Tibial artery (tissue), 4 donors: ENCODE measurements at regions not wholly inside any gene's neighbourhood (a gene's known extent, or its start where the extent isn't known, plus 50 kb on each side); places are given as distances from the start of the nearest gene placed in this dataset.

ENCODE experiments used
- DNase-seq, 2 donors: peaks; one replicate each; pipeline ENCODE4 v3.0.0-alpha.2; 2019
- H3K27ac ChIP-seq, 2 donors: fragments of 200-600 bp; sonication (generic) in 1 of 2; 1 replicate in 1 of 2; 2 replicates in 1 of 2; pipeline ENCODE4 v1.5.1; 2018 to 2019; ENCODE audit warnings: mild to moderate bottlenecking in 1 of 2
- H3K27me3 ChIP-seq, 2 donors: fragments of 200-600 bp; sonication (generic) in 1 of 2; one replicate each; pipeline versions ENCODE4 v1.5.1 to v1.6.0; 2016 to 2019
- H3K36me3 ChIP-seq, 3 donors: fragments of 200-600 bp; sonication (generic) in 2 of 3; one replicate each; pipeline ENCODE4 v1.5.1; 2016 to 2019; ENCODE audit warnings: mild to moderate bottlenecking in 2 of 3
- H3K4me1 ChIP-seq, 4 donors: fragments of 200-600 bp; sonication (generic) in 2 of 4; 1 replicate in 3 of 4; 2 replicates in 1 of 4; pipeline ENCODE4 v1.5.1; 2016 to 2019
- H3K4me3 ChIP-seq, 2 donors: fragments of 200-600 bp; sonication (generic) in 1 of 2; 1 replicate in 1 of 2; 2 replicates in 1 of 2; pipeline ENCODE4 v1.5.1; 2018 to 2019; ENCODE audit warnings: mild to moderate bottlenecking in 2 of 2
- H3K9me3 ChIP-seq, 3 donors: fragments of 200-600 bp; sonication (generic) in 1 of 3; one replicate each; pipeline ENCODE4 v1.5.1; 2016 to 2019
- intact Hi-C: fragments of 100-400 bp; cut with DNase I; formaldehyde crosslinking; loops from one replicate; pipeline ENCODE4 v1.15.0; 2023; ENCODE audit warnings: low total_unique reads
- TF ChIP-seq, protein P1 (sequence below), 2 experiments: fragments of 200-600 bp in 1 of 2; fragments of 450-650 bp in 1 of 2; IDR thresholded peaks; one replicate each; pipeline ENCODE4 v1.5.1; 2017 to 2019; ENCODE audit warnings: antibody characterized with exemption in 2 of 2, mild to moderate bottlenecking in 1 of 2, moderate library complexity in 1 of 2

DNA sequence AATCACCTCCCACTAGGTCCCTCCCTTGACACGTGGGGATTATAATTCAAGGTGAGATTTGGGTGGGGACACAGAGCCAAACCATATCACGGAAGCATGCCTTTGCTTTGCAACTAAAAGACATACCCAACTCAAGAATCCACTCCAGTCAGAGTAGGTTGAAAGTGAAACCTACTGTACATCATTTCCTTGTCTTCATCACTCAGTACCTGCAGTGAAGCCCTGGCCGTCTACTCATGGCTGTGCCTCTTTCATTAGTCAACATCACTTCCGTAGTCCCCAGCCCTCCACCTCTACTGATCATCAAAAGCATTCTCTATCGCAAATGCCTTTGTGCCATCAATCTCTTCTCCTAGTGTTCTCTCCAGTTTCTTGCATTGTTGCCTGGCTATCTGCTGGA is 343.1 kb upstream of the ARGLU1 start:
- Histone ChIP-seq H3K27me3 (no peaks in the 10 kb centered on the region), H3K36me3 (no peaks in the 10 kb centered on the region), H3K4me3 (no peak overlapping the region), H3K4me1 (no peaks in the 10 kb centered on the region), H3K27ac (no peak overlapping the region), H3K9me3 (no peaks in the 10 kb centered on the region)
- intact Hi-C loops, result no loop called here
- no peak for DNase-seq
- TF ChIP-seq, protein P1, sequence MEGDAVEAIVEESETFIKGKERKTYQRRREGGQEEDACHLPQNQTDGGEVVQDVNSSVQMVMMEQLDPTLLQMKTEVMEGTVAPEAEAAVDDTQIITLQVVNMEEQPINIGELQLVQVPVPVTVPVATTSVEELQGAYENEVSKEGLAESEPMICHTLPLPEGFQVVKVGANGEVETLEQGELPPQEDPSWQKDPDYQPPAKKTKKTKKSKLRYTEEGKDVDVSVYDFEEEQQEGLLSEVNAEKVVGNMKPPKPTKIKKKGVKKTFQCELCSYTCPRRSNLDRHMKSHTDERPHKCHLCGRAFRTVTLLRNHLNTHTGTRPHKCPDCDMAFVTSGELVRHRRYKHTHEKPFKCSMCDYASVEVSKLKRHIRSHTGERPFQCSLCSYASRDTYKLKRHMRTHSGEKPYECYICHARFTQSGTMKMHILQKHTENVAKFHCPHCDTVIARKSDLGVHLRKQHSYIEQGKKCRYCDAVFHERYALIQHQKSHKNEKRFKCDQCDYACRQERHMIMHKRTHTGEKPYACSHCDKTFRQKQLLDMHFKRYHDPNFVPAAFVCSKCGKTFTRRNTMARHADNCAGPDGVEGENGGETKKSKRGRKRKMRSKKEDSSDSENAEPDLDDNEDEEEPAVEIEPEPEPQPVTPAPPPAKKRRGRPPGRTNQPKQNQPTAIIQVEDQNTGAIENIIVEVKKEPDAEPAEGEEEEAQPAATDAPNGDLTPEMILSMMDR (IDR thresholded peaks at IDR 0.05), result no peak

DNA sequence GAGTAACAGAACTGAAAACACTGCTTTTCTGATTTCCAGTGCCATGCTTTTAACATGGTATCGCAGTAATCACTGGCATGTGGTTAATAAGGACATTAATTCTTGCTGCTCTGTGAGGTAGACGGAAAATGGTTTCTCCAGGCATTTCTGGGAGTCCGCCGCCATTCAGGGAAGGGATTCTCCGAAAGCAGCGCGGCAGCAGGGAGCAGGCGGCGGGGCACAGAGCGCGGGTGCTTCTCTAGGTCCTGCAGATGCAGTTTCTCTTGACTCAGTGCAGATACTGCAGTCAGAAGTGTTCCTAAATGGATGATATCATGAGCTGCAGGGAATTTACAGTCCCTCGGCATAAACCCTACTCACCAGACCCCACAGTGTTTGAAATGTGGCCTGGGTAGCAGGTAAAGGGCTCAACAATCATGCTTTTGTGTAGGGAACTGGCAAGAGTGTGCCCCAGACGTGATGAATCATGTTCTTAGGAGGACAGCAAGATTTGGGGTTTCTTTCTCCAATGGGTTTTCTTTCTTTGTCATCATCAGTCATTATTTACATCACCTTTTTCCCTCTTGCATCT is 338.6 kb upstream of the ARGLU1 start:
- TF ChIP-seq, protein P1 (IDR thresholded peaks at IDR 0.05), result no peak
- H3K27me3 ChIP-seq, result no peaks in the 10 kb centered on the region
- intact Hi-C loops, result no loop called here

DNA sequence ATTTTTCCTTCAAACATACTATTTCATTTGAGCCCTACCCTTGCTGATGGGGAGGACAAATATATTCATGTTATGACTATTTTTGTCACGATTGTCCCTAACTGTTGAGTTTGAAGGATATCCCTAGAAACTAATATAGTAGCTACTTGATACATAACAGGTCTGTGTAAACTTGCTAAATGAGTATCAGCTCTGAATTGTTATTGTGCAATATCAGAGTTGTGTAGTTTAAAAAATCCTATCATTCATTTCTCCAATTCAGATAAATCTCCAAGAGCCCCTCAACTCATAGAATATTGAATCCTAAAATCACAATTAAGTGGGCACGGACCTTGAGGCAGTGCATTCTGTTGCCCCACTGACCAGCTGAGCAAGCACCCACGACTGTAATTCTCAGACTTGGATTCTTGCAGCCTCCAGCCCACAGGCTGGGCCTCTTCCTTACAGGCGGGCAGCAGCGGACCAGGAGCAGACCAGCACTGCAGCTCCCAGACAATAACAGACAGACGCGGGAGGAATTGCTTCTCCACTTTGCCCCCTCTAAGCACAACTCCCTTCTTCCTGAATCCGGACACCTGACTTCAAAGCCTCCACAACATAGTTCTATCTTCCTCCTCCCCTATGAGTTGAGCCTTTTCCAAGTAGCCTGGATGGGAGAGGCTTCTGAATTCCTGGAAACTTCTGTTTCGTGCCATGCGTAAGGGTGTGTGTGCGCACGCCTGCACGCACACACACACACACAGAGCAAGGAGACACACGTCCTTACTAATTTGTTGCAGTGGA is 337.6 kb upstream of the ARGLU1 start:
- DNase-seq, result no peak
- H3K9me3 ChIP-seq, result no peaks in the 10 kb centered on the region
- TF ChIP-seq, protein P1 (IDR thresholded peaks at IDR 0.05), result no peak
- no peaks in the 10 kb centered on the region for H3K27me3 ChIP-seq
- no peak overlapping the region for H3K27ac ChIP-seq
- H3K36me3 ChIP-seq, result no peaks in the 10 kb centered on the region
- no peak overlapping the region for H3K4me3 ChIP-seq
- intact Hi-C loops, result no loop called here
- H3K4me1 ChIP-seq, result no peaks in the 10 kb centered on the region

More for the DNA sequence above, 338.6 kb upstream of the ARGLU1 start:
- DNase-seq, result no peak
- Histone ChIP-seq H3K27ac (no peak overlapping the region), H3K4me1 (no peaks in the 10 kb centered on the region), H3K4me3 (no peak overlapping the region), H3K9me3 (no peaks in the 10 kb centered on the region), H3K36me3 (no peaks in the 10 kb centered on the region)

DNA sequence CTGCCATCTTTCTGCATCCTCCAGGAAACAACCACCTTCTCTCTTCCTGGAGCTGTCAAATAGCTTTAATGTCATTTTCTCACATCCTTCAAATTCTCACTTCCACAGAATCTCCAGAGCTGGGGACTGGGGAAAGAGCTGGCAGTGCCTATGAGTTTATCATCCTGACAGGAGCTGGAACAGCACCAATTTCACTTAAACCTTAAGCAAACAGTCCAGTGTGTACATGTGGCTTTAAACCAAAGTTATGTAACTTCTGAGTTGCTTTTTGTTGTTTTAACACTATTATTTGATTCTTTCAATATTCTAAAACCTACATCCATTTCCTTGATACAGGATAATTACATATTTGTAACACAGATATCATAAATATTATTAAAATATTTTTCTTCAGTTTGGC is 331.5 kb upstream of the ARGLU1 start:
- H3K27ac ChIP-seq, result no peak overlapping the region
- DNase-seq, result no peak
- H3K9me3 ChIP-seq, result no peaks in the 10 kb centered on the region
- intact Hi-C loops, result no loop called here
- TF ChIP-seq, protein P1 (IDR thresholded peaks at IDR 0.05), result no peak
- peaks cover 0 to 4% (median 2%) of the 10 kb centered on the region in 4 donors for H3K4me1 ChIP-seq
- H3K27me3 ChIP-seq, result no peaks in the 10 kb centered on the region
- no peaks in the 10 kb centered on the region for H3K36me3 ChIP-seq
- no peak overlapping the region for H3K4me3 ChIP-seq

DNA sequence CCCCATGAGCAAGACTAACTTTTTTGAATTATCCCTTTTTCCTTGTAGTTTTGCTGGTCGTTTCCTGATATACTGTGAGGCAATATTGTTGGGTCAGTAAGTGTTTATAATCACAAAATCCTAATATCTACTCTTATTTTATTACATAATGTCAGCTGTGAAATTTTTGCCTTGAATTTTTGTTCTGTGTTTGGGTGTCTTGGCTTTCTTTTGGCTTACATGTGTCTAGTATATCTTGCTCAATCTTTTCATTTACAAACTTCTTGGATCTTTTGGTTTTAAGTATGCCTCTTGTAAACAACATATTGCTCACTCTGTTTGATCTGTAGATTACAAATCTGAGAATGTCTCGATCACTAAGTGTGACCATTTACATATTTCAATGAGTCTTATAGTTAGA is 330.3 kb upstream of the ARGLU1 start:
- Histone ChIP-seq H3K4me3 (no peak overlapping the region), H3K36me3 (no peaks in the 10 kb centered on the region), H3K4me1 (peaks cover 0 to 4% (median 2%) of the 10 kb centered on the region in 4 donors), H3K27ac (no peak overlapping the region), H3K27me3 (no peaks in the 10 kb centered on the region), H3K9me3 (no peaks in the 10 kb centered on the region)
- intact Hi-C loops, result no loop called here
- DNase-seq, result no peak
- TF ChIP-seq, protein P1 (IDR thresholded peaks at IDR 0.05), result no peak
